ENCODE measurements at regions not wholly inside any gene's neighbourhood (a gene's known extent, or its start where the extent isn't known, plus 50 kb on each side); places are given as distances from the start of the nearest gene placed in this dataset.

- no peak overlapping the region for H3K4me3 ChIP-seq
- intact Hi-C loops (cut with DNase I), result no loop called here
- H3K27ac ChIP-seq, result no peak overlapping the region
- no peaks in the 10 kb centered on the region for H3K4me1 ChIP-seq
- no peaks in the 10 kb centered on the region for H3K36me3 ChIP-seq
- no peak for TF ChIP-seq CTCF (IDR thresholded peaks at IDR 0.05)
- TF ChIP-seq POLR2A (IDR thresholded peaks at IDR 0.05), result no peak
- no peaks in the 10 kb centered on the region for H3K9me3 ChIP-seq
- 73% methylated on average over 4 of the region's 8 CpGs for WGBS (ENCODE audit: insufficient coverage, low coverage, low lambda C conversion rate, missing lambda C conversion rate)
- ATAC-seq (no peak), DNase-seq (no peak)
- no peaks in the 10 kb centered on the region for H3K27me3 ChIP-seq
These were observed 159.1 kb upstream of the LMNTD1 start for GRCh38 chr12:25712169-25712568.

GRCh38 chr12:25713264-25713663, 160.2 kb upstream of the LMNTD1 start:
- Histone ChIP-seq H3K27ac (no peak overlapping the region), H3K36me3 (no peaks in the 10 kb centered on the region), H3K4me3 (no peak overlapping the region), H3K4me1 (no peaks in the 10 kb centered on the region), H3K9me3 (no peaks in the 10 kb centered on the region), H3K27me3 (no peaks in the 10 kb centered on the region)
- ATAC-seq, result no peak
- intact Hi-C loops (cut with DNase I), result no loop called here
- TF ChIP-seq CTCF (IDR thresholded peaks at IDR 0.05) (no peak), POLR2A (IDR thresholded peaks at IDR 0.05) (no peak)
- DNase-seq, result no peak
- WGBS (ENCODE audit: insufficient coverage, low coverage, low lambda C conversion rate, missing lambda C conversion rate), result 82% methylated on average over 3 of the region's 4 CpGs

- TF ChIP-seq POLR2A (IDR thresholded peaks at IDR 0.05) (no peak), CTCF (IDR thresholded peaks at IDR 0.05) (no peak)
- Histone ChIP-seq H3K4me3 (no peak overlapping the region), H3K27ac (no peak overlapping the region), H3K27me3 (no peaks in the 10 kb centered on the region), H3K36me3 (no peaks in the 10 kb centered on the region), H3K4me1 (no peaks in the 10 kb centered on the region), H3K9me3 (no peaks in the 10 kb centered on the region)
- no peak for ATAC-seq
- intact Hi-C loops (cut with DNase I), result no loop called here
- DNase-seq, result no peak
- 74% methylated on average over 6 of the region's 6 CpGs for WGBS (ENCODE audit: insufficient coverage, low coverage, low lambda C conversion rate, missing lambda C conversion rate)
These were observed 161.3 kb upstream of the LMNTD1 start for GRCh38 chr12:25714198-25714984.

- Histone ChIP-seq H3K4me1 (no peaks in the 10 kb centered on the region), H3K9me3 (no peaks in the 10 kb centered on the region), H3K27ac (no peak overlapping the region), H3K4me3 (no peak overlapping the region), H3K36me3 (no peaks in the 10 kb centered on the region), H3K27me3 (no peaks in the 10 kb centered on the region)
- DNase-seq (no peak), ATAC-seq (no peak)
- WGBS (ENCODE audit: insufficient coverage, low coverage, low lambda C conversion rate, missing lambda C conversion rate), result 57% methylated on average over 3 of the region's 3 CpGs
- TF ChIP-seq CTCF (IDR thresholded peaks at IDR 0.05), result no peak
- TF ChIP-seq POLR2A (IDR thresholded peaks at IDR 0.05), result no peak
- intact Hi-C loops (cut with DNase I), result no loop called here
These were observed 162.0 kb upstream of the LMNTD1 start for GRCh38 chr12:25715102-25715501.

- Histone ChIP-seq H3K27ac (no peak overlapping the region), H3K27me3 (no peaks in the 10 kb centered on the region), H3K4me3 (no peak overlapping the region), H3K36me3 (no peaks in the 10 kb centered on the region), H3K9me3 (no peaks in the 10 kb centered on the region), H3K4me1 (no peaks in the 10 kb centered on the region)
- no peak for TF ChIP-seq POLR2A (IDR thresholded peaks at IDR 0.05)
- no peak for TF ChIP-seq CTCF (IDR thresholded peaks at IDR 0.05)
- intact Hi-C loops (cut with DNase I), result no loop called here
- no peak for DNase-seq
- no peak for ATAC-seq
These were observed 163.8 kb upstream of the LMNTD1 start for GRCh38 chr12:25716842-25717241.
